Fibroblast of upper back skin (primary cell): ENCODE measurements at regions not wholly inside any gene's neighbourhood (a gene's known extent, or its start where the extent isn't known, plus 50 kb on each side); places are given as distances from the start of the nearest gene placed in this dataset.

Experiments
- DNase-seq: peaks from one replicate; pipeline ENCODE4 v3.0.0-alpha.2; 2013

- no peak for DNase-seq
These were observed 277.8 kb downstream of the POU4F1 start for GRCh38 chr13:78325585-78325984.

- DNase-seq, result peak; percentile 60
These were observed 279.5 kb downstream of the POU4F1 start for GRCh38 chr13:78323848-78324247.

- DNase-seq, result peak; percentile 45
These were observed 280.3 kb downstream of the POU4F1 start for GRCh38 chr13:78323040-78323439.

GRCh38 chr13:78319101-78319627 is 284.2 kb downstream of the POU4F1 start:
- no peak for DNase-seq

- peak; percentile 19 for DNase-seq
These were observed 286.3 kb downstream of the POU4F1 start for GRCh38 chr13:78317030-78317429.

GRCh38 chr13:78309497-78310180 is 293.7 kb downstream of the POU4F1 start:
- DNase-seq, result no peak

GRCh38 chr13:78306519-78307206 is 296.7 kb downstream of the POU4F1 start:
- no peak for DNase-seq

- no peak for DNase-seq
These were observed 298.2 kb downstream of the POU4F1 start for GRCh38 chr13:78305171-78305570.

GRCh38 chr13:78299832-78300623 is 303.3 kb downstream of the POU4F1 start:
- DNase-seq, result no peak

- no peak for DNase-seq
These were observed 304.7 kb downstream of the POU4F1 start for GRCh38 chr13:78298657-78299056.

GRCh38 chr13:78286748-78287147 is 316.6 kb downstream of the POU4F1 start:
- no peak for DNase-seq

- DNase-seq, result peak; percentile 3
These were observed 338.3 kb downstream of the POU4F1 start for GRCh38 chr13:78265098-78265497.

GRCh38 chr13:78258304-78258703 is 339.7 kb upstream of the EDNRB start:
- DNase-seq, result no peak

GRCh38 chr13:78256484-78256883 is 337.9 kb upstream of the EDNRB start:
- DNase-seq, result no peak

- DNase-seq, result no peak
These were observed 335.5 kb upstream of the EDNRB start for GRCh38 chr13:78254113-78254512.

GRCh38 chr13:78247362-78247761 is 328.7 kb upstream of the EDNRB start:
- DNase-seq, result no peak

- peak; percentile 36 for DNase-seq
These were observed 322.8 kb upstream of the EDNRB start for GRCh38 chr13:78241278-78241919.

- peak; percentile 25 for DNase-seq
These were observed 321.1 kb upstream of the EDNRB start for GRCh38 chr13:78239714-78240113.

GRCh38 chr13:78238911-78239310 is 320.3 kb upstream of the EDNRB start:
- DNase-seq, result peak; percentile 35

- DNase-seq, result no peak
These were observed 310.3 kb upstream of the EDNRB start for GRCh38 chr13:78228940-78229339.

- DNase-seq, result peak; percentile 16
These were observed 309.6 kb upstream of the EDNRB start for GRCh38 chr13:78228211-78228610.

GRCh38 chr13:78227709-78228108 is 309.1 kb upstream of the EDNRB start:
- no peak for DNase-seq
